GM19240 (cell line): ENCODE measurements at regions not wholly inside any gene's neighbourhood (a gene's known extent, or its start where the extent isn't known, plus 50 kb on each side); places are given as distances from the start of the nearest gene placed in this dataset.
"Not testable (repeated sequence)": the region's sequence is repeated elsewhere in the genome, so short reads cannot be mapped to it uniquely, and the experiment has no call there.

Experiments
- DNase-seq: peaks from one replicate; pipeline ENCODE4 v3.0.0; 2011; ENCODE audit warnings: low spot score; ENCODE audit not compliant: insufficient read length

GRCh38 chr14:71426001-71426400 is 506.2 kb upstream of the RGS6 start:
- DNase-seq = no peak

- no peak for DNase-seq
These were observed 502.3 kb upstream of the RGS6 start for GRCh38 chr14:71429902-71430301.

GRCh38 chr14:71430321-71430677 is 501.9 kb upstream of the RGS6 start:
- no peak for DNase-seq

- DNase-seq = no peak
These were observed 501.4 kb upstream of the RGS6 start for GRCh38 chr14:71430678-71431376.

- DNase-seq = no peak
These were observed 499.7 kb upstream of the RGS6 start for GRCh38 chr14:71432334-71433110.

GRCh38 chr14:71433303-71433702 is 498.9 kb upstream of the RGS6 start:
- DNase-seq = no peak

GRCh38 chr14:71435641-71436040 is 496.6 kb upstream of the RGS6 start:
- not testable (repeated sequence) for DNase-seq

GRCh38 chr14:71437870-71438269 is 494.4 kb upstream of the RGS6 start:
- DNase-seq = no peak

- no peak for DNase-seq
These were observed 493.5 kb upstream of the RGS6 start for GRCh38 chr14:71438684-71439083.

GRCh38 chr14:71441126-71441525 is 491.1 kb upstream of the RGS6 start:
- no peak for DNase-seq

- no peak for DNase-seq
These were observed 488.0 kb upstream of the RGS6 start for GRCh38 chr14:71444030-71444822.

GRCh38 chr14:71448431-71449315 is 483.6 kb upstream of the RGS6 start:
- no peak for DNase-seq

GRCh38 chr14:71449316-71450055 is 482.7 kb upstream of the RGS6 start:
- no peak for DNase-seq

GRCh38 chr14:71451501-71451900 is 480.7 kb upstream of the RGS6 start:
- no peak for DNase-seq

- no peak for DNase-seq
These were observed 479.7 kb upstream of the RGS6 start for GRCh38 chr14:71452539-71452938.

GRCh38 chr14:71452987-71453386 is 479.2 kb upstream of the RGS6 start:
- no peak for DNase-seq

- DNase-seq = no peak
These were observed 478.2 kb upstream of the RGS6 start for GRCh38 chr14:71454010-71454409.

GRCh38 chr14:71454513-71455332 is 477.5 kb upstream of the RGS6 start:
- DNase-seq = no peak

GRCh38 chr14:71460091-71460490 is 472.1 kb upstream of the RGS6 start:
- DNase-seq = no peak

- not testable (repeated sequence) for DNase-seq
These were observed 470.6 kb upstream of the RGS6 start for GRCh38 chr14:71461617-71462016.
